ENCODE measurements at regions not wholly inside any gene's neighbourhood (a gene's known extent, or its start where the extent isn't known, plus 50 kb on each side); places are given as distances from the start of the nearest gene placed in this dataset.
"Not testable (repeated sequence)": the region's sequence is repeated elsewhere in the genome, so short reads cannot be mapped to it uniquely, and the experiment has no call there.

DNA sequence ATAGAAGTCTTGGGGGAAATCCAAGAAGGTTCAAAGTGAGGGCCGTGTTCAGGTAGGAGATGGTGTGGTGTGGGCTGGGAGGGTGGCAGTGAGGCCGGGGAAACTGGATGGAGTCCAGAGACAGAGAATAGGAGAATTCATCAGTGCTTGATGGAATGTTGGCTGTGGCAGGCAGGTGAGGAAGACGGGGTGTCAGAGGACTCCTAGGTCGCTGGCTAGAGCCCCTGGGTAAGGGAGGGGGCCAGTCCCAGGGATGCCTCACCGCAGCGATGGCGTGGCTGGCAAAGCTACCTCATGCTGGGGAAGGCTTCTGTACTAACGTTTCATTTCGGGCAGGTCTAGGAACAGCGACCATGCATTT lies 373.0 kb downstream of the RPS24 start:
- DNase-seq (ENCODE audit: low read depth in 2 of 2, low spot score in 1 of 2), result no peak

DNA sequence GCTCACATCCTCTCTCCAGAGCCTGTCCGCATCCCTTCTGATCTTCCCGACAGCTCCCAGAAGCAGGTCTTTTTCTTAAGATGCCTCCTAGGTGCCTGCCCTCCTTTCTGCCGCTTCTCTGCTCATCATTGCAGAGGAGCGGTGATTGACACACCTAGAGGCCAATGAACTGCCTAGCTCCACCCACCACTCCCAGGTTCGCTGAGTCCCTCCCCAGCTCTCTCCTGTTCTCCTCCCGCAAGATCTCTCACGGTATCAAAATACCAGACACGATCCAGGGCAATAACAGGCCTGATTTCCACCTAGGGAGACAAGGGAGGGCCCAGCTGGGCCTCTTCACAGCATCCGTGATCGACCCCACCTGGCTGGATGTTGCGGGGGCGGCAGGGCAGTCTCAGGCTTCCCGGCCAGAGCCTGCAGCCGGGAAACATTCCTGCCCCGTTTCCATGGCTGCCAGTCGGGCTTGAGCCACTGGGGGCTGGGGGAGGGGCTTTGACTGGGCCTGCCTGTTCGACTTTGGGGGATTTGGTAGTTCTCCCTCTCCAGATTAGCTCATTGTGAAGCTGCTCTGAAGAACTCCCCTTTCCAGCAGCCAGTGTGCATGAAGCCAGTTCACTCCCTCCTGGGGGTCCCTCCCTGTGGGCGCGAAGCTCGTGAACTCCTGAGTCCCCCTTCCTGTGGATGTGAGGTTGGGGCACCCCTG lies 373.5 kb downstream of the RPS24 start:
- peak; percentile 21 to 36 for DNase-seq (ENCODE audit: low read depth in 2 of 2, low spot score in 1 of 2)

DNA sequence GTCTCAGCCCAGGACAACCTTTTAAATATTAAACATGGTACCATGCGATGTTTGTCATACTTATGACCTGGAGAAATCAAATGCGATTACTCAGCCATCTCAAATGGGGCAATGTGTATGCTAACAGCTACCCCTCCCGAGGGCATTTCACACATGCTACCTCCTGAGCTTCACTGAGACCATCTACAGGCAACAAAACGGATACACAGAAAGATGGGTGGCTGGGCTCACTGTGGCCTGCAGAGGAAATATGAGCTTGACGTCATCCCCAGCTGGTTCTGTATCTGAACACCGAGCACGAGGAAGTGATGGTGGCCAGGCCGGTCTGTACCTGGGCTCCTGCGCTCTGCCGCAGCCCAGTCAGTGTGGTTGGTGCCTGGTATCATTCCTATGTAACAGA lies 374.3 kb downstream of the RPS24 start:
- no peak for DNase-seq (ENCODE audit: low read depth in 2 of 2, low spot score in 1 of 2)

DNA sequence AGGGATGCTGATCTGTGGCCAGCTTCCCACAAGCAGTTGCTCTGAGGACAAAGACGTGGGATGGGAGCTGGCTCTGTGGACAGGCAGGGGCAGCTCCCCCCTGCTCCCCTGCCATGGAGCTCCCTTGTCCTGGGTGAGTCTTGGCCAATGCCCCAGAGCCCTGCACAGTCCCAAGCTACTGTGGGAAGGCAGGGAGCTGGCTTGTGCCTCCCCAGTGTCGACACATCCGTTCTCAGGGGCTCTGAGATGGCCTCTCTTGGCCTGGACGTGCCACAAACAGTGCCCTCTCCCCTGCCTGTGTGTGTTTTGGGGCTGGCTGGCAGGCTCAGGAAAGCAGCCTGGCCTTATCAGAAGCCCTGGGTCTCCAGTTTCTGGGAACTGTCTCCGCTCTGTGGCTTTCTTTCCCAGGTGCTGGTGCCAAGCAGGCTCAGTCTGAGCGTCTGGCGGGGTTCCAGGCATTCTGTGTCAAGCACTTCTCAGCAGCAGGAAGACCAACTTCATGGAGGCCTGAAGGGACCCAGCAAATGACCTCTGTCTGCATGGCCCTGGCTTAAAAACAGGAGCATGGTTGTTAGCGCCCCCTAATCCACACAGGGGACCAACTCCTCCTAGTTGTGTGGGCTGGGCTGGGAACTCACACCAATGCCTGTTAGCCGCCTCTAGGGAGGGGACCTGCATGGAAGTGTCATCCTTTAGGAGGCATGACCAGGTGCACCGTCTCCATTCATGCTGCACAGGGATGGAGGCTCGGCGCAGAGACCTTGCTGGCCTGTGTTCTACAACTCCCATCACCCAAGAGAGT lies 375.2 kb downstream of the RPS24 start:
- no peak for DNase-seq (ENCODE audit: low read depth in 2 of 2, low spot score in 1 of 2)

DNA sequence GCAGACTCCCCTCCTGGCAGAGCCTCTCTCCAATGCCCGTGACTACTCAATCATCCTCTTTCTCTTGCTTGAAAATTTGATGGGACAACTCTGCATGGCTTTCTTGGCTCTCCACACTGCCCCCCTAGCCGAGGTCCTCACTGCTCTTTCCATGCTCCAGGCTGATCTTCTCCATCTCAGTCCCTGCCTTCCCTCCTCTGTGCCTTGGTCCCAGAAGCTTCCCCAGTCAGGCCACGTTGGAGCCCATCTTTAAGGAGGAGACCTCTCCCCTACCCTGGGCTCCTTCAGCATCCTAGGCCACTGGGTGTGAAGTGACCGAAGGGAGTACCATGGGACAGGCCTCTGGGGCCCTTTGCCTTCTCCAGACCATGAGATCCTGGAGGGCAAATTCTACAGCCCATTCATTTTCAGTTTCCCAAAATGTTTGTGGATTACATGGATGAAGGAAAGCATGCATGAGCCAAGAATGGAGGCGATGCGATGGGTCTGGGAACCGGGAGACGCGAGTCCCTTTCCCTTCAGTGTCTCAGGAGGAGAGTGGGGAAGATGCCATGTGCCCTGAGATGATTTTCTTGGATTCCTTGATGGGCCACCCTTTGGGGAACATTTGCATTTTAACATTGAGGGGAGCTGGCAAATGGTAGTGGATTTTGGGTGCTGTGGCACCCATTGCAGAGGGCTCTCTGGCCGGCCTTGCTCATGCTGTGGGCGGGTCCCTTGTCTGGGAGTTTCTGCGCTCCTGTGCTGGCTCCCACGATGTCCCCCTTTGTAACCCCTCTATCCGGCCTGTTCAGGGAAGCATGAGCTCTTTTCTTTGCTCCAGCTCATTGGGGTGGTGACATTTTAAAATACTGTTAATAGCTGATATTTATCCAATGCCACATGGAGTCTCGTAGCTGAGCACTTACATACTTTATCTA lies 376.6 kb downstream of the RPS24 start:
- DNase-seq (ENCODE audit: low read depth in 2 of 2, low spot score in 1 of 2), result no peak

DNA sequence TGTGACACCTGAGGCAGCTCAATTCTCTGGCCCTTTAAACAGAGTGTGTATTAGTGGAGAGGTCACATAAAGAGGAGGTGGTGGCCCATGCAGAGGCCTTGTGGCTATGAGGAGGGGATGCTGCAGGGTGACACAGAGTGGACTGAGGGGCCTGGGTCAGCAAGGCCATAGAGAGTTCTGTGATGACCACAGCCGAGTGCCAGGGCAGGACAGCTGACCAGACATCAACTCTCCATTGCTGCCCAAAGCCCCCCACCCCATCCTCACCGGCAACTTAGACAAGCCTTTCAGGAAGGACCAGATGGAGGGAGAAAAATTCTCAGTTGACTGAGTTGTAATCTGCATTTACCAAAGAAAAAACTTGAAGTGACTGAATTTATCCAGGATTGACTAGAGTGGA lies 378.1 kb downstream of the RPS24 start:
- no peak for DNase-seq (ENCODE audit: low read depth in 2 of 2, low spot score in 1 of 2)

DNA sequence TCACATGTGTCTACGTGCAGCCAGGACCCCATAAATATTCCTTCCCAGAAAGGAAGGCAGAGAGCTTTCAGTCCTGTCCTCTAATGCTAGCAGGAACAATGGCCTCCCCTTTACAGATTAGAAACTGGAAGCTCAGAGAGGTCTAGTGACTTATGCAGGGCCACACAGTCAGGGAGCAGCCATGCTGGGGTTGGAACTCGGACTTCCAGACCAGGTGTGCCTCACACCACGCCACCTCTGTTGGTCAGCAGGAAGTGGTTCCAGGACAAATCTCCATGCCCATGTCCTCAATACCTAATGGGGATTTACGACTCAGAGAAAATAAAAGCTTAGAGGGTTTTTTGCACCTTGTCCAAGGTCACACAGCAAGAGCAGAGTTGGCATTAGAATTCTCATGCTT lies 378.9 kb downstream of the RPS24 start:
- DNase-seq (ENCODE audit: low read depth in 2 of 2, low spot score in 1 of 2), result no peak

DNA sequence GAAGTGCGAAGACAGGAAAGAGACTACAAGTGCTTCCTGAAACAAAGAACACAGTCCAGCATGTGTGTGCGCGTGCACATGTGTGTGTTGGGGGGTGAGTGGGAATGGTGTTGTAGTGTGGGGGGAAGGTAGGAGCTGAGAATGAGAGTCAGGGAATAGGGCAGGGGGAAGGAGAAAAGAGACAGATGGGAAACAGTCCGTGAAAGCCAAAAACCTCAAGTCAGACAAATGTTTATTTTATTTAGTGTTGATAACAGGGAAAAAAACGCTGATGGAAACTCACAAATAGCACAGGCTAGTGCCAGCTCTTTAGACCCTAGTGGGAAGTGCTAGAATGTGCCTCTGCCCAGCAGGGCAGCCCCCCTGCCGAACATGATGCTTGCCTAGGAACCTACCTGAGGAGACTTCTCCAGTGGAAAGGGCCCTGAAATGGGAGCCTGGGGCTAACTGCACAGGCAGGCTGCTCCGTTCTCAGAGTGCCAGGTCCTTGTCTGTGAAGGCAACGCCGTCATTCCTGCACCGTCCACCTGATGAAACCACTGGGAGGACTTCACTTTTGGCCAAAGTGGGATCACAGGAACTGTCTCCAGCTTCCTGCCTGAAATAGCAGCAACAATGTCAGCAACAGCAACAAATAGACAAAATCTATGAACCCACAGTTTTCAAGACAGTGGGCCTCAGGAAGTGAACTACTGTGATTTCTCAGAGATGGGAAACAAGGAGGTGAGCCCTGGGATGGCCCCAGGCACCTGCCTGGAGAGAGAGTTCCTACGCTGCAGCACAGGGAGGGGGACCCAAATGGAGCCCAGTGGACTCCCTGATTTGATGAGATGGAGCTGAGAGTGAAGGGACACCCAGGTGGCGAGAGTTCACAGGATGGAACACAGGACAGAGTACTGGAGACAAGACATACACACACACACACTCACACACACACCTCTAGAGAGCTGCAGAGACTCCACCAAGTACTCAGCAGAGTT lies 379.7 kb downstream of the RPS24 start:
- no peak for DNase-seq (ENCODE audit: low read depth in 2 of 2, low spot score in 1 of 2)

DNA sequence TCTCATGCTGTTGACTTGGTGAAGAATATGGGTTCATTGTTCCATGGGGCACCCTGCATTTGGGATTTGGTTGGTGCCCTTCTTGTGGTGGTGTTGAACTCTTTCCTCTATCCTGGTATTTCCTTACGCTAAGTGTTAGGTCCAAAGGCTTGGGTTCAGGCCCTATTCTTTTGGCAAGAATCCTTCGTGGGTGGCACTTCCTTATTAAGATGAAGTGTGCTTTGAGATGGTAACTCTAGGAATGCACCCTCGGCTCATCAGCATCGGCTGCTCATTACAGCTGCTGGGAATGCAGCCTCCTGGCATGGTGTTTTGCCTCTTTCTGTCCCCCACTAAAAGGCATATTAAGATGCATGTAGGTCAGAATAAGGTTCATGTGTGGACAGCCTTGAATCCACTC lies 380.7 kb downstream of the RPS24 start:
- DNase-seq (ENCODE audit: low read depth in 2 of 2, low spot score in 1 of 2), result no peak

DNA sequence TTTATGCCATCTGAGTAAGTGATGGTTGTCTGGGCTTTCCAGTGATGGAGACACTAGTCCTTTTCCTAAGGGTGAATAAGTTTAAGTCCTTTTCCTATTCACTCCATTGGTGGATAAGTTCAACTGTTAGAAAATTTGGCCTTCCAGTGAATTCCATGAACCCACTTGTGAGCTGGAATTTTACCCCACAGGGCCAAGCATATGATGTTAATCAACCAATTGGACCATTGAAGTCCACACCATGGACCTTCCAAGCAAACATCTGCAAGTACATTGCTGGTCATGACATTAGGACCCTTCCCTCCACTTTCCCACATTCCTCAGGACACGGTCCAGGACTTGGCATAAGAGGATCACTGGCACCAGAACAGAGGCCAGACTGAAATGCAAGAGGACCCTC lies 381.4 kb downstream of the RPS24 start:
- DNase-seq (ENCODE audit: low read depth in 2 of 2, low spot score in 1 of 2), result no peak

DNA sequence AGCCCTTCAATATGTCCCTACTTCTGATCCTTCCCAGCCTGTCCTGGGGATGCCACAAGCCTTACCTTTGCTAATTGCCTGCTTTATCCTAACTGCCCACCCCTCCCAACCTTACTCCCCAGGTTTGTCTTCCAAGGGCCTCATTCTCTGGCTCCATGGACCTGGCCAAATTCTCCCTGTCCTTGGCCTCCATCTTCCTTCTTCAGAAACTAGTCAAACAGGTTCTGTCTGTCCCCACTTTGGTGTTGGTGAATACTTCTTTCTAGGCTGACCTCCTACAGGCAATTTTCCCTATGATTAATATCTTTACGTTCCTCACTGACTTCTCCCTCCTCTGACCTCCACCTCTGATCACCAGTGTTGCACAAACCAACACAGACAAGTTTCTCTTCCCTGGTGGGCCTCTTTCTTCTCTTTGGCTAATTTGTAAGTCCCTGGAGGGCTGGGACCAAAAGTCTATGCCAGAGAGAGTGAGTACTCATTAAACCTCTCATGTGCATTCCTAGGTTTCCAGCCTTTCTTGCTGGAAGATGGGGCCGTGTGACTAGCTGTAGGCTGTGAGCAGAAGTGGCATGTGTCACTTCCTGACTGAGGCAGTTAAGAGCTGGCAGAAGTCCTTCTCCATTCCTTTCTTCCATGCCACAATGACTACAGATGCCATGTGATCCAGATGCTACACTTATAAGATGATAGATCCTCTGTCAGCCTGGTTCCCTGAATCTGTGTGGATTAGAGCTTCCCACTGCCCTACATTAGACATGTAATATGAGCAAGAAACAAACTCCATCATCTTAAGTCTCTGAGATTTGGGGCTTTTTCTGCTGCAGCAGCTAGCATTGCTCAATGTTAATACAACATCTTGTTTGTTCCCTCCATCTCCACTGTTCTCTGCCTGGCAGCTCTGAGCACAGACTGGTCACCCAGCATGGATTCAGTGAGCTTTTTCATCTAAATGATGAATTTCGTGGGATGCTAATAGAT lies 382.7 kb downstream of the RPS24 start:
- no peak for DNase-seq (ENCODE audit: low read depth in 2 of 2, low spot score in 1 of 2)

DNA sequence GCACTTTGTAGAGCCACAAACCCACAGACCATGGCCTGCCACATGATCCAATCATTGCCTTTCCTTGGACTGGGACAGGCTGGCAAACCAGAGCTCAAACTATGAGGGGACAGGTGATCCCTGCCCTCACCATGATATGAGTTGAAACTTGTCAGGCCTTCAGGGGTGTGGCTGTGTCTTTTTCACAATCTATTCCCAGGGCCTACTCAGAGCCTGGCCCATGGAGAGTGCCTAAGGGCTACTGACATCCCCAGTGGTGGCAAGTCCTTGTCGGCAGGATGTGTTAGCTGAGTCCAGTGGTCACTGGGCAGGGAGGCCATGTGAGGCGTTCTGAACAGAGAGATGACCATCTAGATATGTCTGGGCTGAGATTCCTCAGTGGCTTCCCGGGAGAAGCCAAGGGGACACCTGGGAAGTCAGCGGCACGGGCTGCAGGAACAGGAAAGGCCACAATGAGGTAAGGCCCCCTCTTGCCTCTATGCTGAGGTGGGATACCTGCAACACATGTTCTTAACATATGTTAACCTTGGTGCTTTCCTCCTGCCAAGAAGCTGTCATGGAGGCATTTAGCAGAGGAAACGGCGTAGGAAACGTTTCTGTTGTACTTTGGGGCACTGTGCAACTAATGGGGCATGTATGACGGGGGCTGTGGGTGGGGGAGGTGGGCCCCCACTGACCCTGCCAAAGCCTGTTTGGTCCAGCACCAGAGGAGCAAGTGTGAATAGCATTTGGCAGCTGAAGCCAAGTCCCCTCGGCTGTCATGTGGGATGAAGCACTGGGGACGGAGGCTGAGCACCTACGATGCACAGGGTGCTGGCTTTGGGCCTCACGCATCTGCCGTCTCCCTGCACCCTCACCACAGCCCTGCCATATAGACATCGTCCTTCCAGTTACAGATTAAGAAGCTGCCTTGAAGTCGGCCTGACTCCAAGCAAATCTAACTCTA lies 384.0 kb downstream of the RPS24 start:
- DNase-seq (ENCODE audit: low read depth in 2 of 2, low spot score in 1 of 2), result no peak

DNA sequence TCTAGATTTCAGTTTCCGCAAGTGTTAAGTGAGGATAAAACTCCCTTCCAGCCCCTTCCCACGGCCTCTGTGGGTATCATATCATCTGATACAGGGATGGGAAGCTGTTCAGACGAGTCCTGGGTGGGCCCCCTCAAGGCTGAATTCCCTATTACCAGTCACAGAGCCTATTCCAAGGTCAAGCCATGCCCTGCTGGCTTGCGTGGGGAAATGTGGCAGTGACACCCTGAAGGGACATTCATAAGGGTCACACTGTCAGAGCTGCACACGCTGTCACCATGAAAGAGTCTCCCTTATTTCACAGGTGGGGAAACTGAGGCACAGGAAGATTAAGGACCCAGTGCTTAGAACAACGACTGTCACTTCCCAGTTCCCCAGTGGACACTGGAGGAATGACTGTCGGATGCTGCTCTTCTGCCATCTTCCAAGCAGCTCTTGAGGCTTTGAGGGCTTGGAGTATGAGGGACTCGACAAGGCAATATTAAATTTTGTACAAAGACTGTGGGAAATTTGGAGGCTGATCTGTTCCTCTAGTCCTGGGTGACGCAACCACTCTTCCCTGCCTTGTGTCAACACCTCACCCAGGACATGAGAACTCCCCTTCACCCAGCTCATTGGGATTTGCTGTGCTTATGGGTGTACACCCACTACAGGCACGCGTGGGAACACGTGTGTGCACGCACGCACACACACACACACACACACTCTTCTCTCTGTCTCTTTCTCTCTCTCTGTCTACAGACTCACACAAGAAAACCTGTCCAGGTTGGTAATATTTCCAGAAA lies 386.0 kb downstream of the RPS24 start:
- no peak for DNase-seq (ENCODE audit: low read depth in 2 of 2, low spot score in 1 of 2)

DNA sequence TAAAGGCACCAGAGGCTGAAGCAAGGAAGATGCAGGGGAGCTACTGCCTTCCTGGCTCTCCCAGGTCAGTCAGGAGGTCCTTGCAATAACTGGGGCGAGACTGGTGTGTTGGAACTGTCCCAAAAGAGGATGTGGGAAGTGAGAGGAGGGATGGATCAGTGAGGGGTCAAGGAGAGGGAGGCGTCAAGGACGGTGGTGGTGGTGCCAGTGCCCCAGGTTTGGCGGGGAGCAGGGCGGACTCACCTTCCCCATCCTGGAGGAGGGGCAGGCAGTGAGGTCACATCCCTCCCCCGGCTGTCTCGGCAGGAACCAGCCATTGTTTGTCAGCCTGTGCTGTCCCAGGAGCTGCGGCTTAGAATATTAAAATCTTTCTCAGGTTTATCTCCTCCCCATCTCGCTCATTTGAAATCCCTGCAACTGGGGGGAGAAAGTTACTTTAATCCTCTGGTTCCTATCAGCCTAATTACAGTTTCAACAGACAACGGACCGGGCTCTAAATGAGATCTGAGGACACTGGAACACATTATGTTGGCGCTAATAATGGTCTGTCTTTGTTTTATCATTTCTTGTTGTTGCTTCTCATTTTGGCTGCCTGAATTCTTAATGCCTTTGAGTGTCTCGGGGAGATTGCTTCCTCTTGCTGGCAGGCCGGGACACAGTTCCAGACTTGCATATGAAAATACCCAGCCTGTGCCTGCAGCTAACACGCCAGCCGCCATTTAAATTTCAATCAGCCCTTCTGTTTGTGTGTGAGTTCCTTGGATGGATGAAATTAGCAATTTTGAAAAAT lies 387.5 kb downstream of the RPS24 start:
- DNase-seq (ENCODE audit: low read depth in 2 of 2, low spot score in 1 of 2), result no peak

DNA sequence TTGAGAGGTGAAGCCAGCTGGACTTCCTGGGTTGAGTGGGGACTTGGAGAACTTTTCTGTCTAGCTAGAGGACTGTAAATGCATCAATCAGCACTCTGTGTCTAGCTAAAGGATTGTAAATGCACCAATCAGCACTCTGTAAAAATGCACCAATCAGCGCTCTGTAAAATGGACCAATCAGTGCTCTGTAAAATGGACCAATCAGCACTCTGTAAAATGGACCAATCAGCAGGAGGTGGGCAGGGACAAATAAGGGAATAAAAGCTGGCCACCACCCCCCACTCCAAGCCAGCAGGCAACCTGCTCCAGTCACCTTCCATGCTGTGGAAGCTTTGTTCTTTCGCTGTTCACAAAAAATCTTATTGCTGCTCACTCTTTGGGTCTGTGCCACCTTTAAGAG lies 390.4 kb downstream of the RPS24 start:
- not testable (repeated sequence) for DNase-seq (ENCODE audit: low read depth in 2 of 2, low spot score in 1 of 2)

DNA sequence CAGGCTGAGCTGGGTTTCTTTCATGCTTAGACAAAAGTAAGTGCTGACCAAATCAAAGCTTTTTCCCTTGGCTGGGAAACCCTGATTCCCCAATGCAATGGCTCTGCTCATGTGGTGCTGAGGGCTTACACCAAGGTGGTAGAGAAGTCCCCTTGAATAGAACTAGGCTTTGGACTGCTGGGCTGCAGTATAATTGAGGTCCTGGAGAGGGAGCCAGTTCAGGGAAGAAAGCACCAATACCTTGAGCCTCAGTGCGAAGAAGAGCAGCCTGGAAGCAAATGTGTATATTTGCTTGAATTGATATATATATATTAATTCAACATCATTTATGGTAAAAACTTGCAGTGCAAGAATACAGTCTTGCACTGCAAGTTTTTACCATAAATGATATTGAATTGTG lies 391.1 kb downstream of the RPS24 start:
- DNase-seq (ENCODE audit: low read depth in 2 of 2, low spot score in 1 of 2), result no peak

DNA sequence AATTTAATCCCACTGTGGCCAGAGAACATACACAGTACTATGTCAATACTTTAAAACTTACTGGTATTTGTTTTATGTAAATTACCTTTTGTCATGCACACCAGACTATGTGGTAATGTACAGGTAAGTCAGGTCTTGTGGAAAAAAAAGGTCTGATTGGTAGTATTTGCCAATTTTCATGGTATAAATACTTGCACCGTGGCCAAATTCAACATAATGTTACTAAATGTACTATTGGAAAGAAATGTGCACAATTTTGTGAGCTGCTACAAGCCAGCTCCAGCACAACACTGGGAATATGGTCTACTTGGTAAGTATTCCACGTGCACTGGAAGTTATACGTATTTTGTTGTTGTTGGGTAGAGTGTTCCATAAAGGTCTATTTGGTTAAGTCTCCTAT lies 392.5 kb downstream of the RPS24 start:
- no peak for DNase-seq (ENCODE audit: low read depth in 2 of 2, low spot score in 1 of 2)
